ENCODE measurements at regions not wholly inside any gene's neighbourhood (a gene's known extent, or its start where the extent isn't known, plus 50 kb on each side); places are given as distances from the start of the nearest gene placed in this dataset.
"Not testable (repeated sequence)": the region's sequence is repeated elsewhere in the genome, so short reads cannot be mapped to it uniquely, and the experiment has no call there.

GRCh38 chr6:170040115-170040500 is 250.8 kb downstream of the DLL1 start:
- DNase-seq, result no peak

DNA sequence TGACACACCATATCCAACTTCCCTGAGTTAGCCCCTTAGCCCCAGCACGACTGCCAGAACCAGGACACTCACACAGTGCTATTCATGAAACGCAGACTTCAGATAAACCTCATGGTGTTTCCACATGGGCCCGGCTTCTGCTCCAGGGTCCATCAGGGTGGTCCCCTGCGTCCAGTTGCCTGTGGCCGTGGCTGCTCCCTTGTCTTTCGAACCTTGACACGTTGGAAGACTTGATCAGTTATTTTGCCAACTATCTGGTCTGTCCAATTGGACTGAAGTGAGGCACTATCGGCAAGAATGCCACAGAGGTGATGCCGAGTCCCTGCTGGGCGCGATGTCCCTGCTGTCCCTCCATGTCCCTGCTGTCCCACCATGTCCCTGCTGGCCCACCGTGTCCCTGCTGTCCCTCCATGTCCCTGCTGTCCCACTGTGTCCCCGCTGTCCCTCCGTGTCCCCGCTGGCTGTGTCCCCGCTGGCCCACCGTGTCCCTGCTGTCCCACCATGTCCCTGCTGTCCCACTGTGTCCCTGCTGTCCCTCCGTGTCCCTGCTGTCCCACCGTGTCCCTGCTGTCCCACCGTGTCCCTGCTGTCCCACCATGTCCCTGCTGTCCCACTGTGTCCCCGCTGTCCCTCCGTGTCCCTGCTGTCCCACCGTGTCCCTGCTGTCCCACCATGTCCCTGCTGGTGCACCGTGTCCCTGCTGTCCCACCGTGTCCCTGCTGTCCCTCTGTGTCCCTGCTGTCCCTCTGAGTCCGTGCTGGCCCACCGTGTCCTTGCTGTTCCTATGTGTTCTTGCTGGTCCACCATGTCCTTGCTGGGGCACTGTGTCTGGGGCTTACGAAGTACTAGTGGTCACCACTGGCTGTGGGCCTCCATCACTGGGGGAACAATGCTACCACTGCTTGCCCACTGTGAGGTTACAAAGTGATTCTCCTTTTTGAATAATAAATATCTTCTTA is 251.4 kb downstream of the DLL1 start:
- DNase-seq, result no peak

DNA sequence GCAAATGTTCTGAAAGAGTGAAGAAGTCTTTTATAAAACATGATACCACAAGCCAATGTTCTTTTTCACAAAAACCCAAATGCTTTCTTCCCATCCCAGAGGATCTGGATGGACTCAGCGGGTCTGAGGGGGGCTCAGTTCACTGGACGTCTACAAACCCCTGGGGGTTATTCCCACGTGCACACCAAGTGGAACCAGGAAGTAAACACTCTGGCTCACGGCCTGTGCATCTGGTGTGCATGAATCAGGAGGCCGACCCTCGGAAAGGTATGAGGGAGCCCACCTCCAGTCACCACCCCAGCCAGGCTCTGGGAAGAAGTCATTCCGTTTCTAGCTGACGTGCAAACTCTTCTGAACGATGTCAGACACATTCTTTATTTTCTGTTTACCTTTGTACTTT is 252.2 kb downstream of the DLL1 start:
- no peak for DNase-seq

DNA sequence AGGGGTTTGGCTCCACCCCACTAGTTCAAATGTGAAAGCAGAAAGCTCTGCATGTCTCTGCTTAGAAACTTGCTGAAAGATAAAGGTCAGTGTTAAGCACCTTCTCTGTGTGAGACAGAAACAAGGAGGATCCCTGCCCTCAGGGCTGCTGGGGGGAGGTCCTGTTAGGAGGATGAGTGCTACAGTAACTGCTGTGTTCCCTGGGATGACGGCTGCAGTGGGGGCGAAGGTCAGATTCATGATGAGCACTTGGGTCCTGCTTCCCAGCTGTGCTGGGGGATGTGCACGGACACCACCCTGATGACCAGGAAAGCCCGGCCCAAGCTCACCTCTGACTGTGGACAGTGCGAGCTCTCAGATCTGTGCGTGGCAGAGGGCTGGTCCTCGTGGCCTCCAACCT is 252.6 kb downstream of the DLL1 start:
- no peak for DNase-seq

GRCh38 chr6:170037541-170038250 is 253.2 kb downstream of the DLL1 start:
- DNase-seq, result no peak

DNA sequence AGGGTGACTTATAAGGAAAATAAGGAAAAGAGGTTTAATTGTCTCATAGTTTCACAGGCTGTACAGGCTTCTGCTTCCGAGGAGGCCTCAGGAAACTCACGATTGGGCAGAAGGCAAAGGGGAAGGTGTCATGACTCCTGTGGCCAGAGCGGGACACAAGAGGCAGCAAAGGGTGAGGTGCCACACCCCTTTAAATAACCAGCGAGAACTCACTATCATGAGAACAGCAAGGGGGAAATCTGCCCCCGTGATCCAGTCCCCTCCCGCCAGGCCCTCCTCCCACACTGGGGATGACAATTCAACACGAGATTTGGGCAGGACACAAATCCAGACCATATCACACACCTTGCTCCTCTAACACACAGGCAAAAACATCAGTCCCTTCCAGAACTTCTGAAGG is 254.0 kb downstream of the DLL1 start:
- DNase-seq, result no peak

DNA sequence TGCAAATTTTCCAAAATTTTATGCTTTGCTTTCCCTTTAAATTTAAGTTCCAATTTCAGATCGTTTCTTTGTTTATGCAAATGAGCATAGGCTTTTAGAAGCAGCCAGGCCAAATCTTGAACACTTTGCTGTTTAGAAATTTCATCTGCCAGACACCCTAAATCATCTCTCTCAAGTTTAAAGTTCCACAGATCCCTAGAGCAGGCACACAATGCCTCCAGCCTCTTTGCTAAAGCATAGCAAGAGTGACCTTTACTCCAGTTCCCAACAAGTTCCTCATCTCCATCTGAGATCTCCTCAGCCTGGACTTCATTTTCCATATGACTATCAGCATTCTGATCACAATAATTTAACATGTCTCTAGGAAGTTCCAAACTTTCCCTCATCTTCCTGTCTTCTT is 254.5 kb downstream of the DLL1 start:
- DNase-seq, result not testable (repeated sequence)

DNA sequence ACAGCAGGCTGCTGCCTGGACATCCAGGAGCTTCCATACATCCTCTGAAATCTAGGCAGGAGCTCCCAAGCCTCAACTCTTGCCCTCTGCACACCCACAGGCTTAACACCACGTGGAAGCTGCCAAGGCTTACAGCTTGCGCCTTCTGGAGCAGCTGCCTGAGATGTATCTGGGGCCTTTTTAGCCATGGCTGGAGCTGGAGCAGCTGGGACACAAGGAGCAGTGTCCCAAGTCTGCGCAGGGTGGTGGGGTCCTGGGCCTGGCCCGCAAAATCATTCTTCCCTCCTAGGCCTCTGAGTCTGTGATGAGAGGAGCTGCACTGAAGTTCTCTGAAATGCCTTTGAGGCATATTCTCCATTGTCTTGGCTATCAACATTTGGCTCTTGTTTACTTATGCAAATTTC is 255.0 kb downstream of the DLL1 start:
- no peak for DNase-seq

- DNase-seq, result no peak
Observed at GRCh38 chr6:170035044-170035443, 255.8 kb downstream of the DLL1 start.

GRCh38 chr6:170034294-170034693 is 256.6 kb downstream of the DLL1 start:
- DNase-seq, result no peak

DNA sequence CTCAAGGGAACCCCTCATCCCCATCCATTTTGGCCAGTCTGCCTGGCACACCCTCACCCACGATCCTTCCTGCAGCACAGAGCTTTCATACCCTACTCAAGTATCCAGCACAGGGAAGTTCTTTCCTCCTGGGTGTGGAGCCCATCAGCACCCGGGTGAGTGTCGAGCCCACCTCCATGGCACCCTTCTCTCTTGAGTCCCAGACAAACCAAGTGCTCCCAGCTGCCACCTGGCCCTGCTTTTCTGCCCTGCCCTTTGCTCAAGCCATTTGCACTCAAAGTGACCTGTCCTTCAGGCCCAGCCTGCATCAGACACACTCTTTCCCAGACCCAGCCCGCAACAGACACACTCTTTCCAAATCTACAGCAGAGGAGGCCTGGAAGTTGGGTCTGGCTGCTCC is 257.2 kb downstream of the DLL1 start:
- no peak for DNase-seq

GRCh38 chr6:170032706-170033309 is 258.1 kb downstream of the DLL1 start:
- no peak for DNase-seq

GRCh38 chr6:170032197-170032596 is 258.7 kb downstream of the DLL1 start:
- DNase-seq, result no peak

DNA sequence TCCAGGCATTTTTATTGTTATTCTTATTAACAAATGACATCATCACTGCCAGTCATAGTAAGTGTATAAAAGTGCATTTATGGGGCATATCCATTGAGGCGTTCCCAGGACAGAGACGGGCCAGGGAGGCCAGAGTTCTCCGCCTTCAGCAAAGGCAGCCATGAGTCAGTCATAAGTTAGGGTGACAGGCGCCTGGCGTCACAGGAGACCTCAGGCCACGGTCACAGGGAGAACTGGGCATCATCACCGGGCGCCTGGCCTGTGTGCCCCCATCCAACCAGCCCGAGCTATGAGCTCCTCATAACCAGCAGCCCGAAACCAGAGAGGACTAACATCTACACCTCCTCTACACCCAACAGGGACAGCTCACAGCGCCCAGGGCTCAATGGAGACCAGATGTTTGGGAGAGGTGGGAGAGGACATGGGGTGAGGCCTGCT is 259.2 kb downstream of the DLL1 start:
- DNase-seq, result no peak

- DNase-seq, result no peak
Observed at GRCh38 chr6:170030821-170031471, 259.9 kb downstream of the DLL1 start.

GRCh38 chr6:170030284-170030815 is 260.5 kb downstream of the DLL1 start:
- no peak for DNase-seq

- DNase-seq, result no peak
Observed at GRCh38 chr6:170029416-170030283, 261.2 kb downstream of the DLL1 start.

GRCh38 chr6:170028629-170029345 is 262.1 kb downstream of the DLL1 start:
- no peak for DNase-seq

DNA sequence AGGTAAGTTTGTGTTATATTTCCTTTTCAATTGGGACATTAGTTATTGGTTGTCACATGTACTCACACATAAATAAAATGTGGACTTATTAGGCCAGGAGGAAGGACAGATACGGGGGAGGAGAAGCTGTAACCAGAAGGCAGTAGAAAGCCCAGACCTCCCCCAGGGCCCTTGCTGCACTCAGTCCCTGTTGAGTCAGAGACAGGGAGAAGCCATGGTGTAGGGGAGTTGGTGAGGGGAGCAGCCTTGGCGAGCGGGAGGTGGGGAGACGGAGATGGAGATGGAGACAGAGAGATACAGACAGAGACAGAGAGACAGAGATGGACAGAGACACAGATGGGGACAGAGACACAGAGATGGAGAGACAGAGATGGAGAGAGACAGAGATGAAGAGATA is 263.2 kb downstream of the DLL1 start:
- DNase-seq, result no peak

DNA sequence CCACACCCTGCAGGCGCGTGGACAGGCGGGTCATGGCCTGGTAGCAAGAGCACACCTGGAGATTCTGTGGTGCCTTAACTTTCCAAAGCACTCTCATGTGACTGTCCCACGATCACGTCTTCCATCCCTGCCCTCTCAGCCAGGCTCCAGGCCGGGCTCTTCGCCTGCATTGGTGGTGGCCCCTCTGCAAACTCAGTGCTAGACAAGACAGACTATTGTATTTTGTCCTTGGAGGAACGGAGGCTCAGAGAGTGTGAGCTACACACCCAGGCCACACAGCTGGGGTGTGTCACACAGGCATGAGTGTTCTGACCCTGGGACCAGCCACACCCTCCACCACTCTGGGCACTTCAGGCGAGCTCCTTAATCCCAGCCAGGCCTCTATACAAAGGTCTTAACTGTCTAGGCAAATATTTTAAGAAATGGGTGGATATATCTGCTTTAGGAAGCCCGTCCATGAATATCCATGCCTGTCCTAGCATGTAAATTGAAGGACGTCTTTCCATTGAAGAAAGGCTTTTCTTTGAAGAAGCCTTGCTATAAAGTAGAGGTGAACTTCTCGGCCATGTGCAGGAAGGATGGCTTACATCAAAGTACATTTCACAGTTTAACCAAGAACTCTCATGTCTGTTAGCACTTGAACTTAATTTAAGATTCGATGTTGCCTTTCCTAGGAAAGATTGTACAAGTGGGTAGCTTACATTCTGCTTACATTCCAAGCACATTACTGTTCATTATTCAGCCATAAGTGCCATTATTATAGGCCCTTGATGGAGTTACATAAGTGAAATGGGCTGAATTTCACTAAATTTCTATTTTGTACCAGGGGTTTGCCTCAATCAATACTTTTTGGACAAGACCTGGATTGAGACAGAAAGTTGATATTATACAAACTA is 263.9 kb downstream of the DLL1 start:
- DNase-seq, result no peak

Measured in T1000 (cell line).